ENCODE measurements at regions not wholly inside any gene's neighbourhood (a gene's known extent, or its start where the extent isn't known, plus 50 kb on each side); places are given as distances from the start of the nearest gene placed in this dataset.
A peak's percentile ranks its signal among the peaks of the same experiment; 100 is the strongest.

GRCh38 chr6:165805067-165805555 lies 142.1 kb upstream of the PDE10A start:
- Mint-ChIP-seq H3K4me1 (peaks cover 7% of the 10 kb centered on the region), H3K27ac (no peak overlapping the region), H3K9me3 (peaks cover 6% of the 10 kb centered on the region), H3K27me3 (ENCODE audit: low read depth) (peaks cover 69% of the 10 kb centered on the region), H3K36me3 (no peaks in the 10 kb centered on the region), H3K4me3 (peak overlapping the region; percentile 72)
- DNase-seq (ENCODE audit: low spot score) (peak; percentile 26), ATAC-seq (peak; percentile 75)
- ChIA-PET CTCF (interaction anchor here (1.0 kb wide), 1 partner anchor 45 kb away, joined by 3 read pairs; no protein-coding TSS in a partner anchor), POLR2A (no interaction called here)
- TF ChIP-seq MAX (CRISPR knock-in tag; IDR thresholded peaks at IDR 0.05), result peak; percentile 46; the same call in 1 of the 2 replicates
- peak; percentile 3; the same call in 1 of the 2 replicates for TF ChIP-seq ZNF423 (CRISPR knock-in tag; IDR thresholded peaks at IDR 0.05)
- peak; percentile 57; the same call in 1 of the 2 replicates for TF ChIP-seq RELA (CRISPR knock-in tag; IDR thresholded peaks at IDR 0.05; ENCODE audit: borderline replicate concordance)
- TF ChIP-seq ZMAT4 (CRISPR knock-in tag; IDR thresholded peaks at IDR 0.05), result no peak
- TF ChIP-seq NFATC4 (CRISPR knock-in tag; IDR thresholded peaks at IDR 0.05), result no peak
- TF ChIP-seq ZBTB43 (CRISPR knock-in tag; IDR thresholded peaks at IDR 0.05), result no peak
- TF ChIP-seq HMGXB4 (CRISPR knock-in tag; IDR thresholded peaks at IDR 0.05), result no peak
- TF ChIP-seq ATF3 (CRISPR knock-in tag; conservative IDR thresholded peaks at IDR 0.05), result no peak

GRCh38 chr6:165804331-165805066 lies 141.5 kb upstream of the PDE10A start:
- peak; percentile 47 for DNase-seq (ENCODE audit: low spot score)
- TF ChIP-seq NR3C1 (CRISPR knock-in tag; conservative IDR thresholded peaks at IDR 0.05; ENCODE audit: low read depth) (no peak), MAX (CRISPR knock-in tag; IDR thresholded peaks at IDR 0.05) (peak; percentile 17; the same call in 1 of the 2 replicates), ZNF396 (CRISPR knock-in tag; IDR thresholded peaks at IDR 0.05; ENCODE audit: borderline replicate concordance) (no peak), TCF7 (CRISPR knock-in tag; IDR thresholded peaks at IDR 0.05; ENCODE audit: low read depth) (no peak), ERG (CRISPR knock-in tag; IDR thresholded peaks at IDR 0.05) (no peak), ETV6 (CRISPR knock-in tag; IDR thresholded peaks at IDR 0.05) (0 out of 2 replicates have a peak, but pooled peaks have one; percentile 31), ZNF425 (CRISPR knock-in tag; conservative IDR thresholded peaks at IDR 0.05) (no peak), E2F5 (CRISPR knock-in tag; IDR thresholded peaks at IDR 0.05) (peak; percentile 11; the same call in 1 of the 2 replicates), SMAD3 (CRISPR knock-in tag; IDR thresholded peaks at IDR 0.05; ENCODE audit: borderline replicate concordance) (no peak)
- CTCF ChIA-PET, result interaction anchor here (1.0 kb wide), 1 partner anchor 46 kb away, joined by 3 read pairs; no protein-coding TSS in a partner anchor
- peak; percentile 63 for ATAC-seq
- Mint-ChIP-seq H3K36me3 (no peaks in the 10 kb centered on the region), H3K27ac (no peak overlapping the region), H3K4me3 (peak overlapping the region; percentile 72), H3K4me1 (peaks cover 7% of the 10 kb centered on the region), H3K27me3 (ENCODE audit: low read depth) (peaks cover 69% of the 10 kb centered on the region), H3K9me3 (peaks cover 4% of the 10 kb centered on the region)
- POLR2A ChIA-PET, result no interaction called here
